ENCODE measurements at regions not wholly inside any gene's neighbourhood (a gene's known extent, or its start where the extent isn't known, plus 50 kb on each side); places are given as distances from the start of the nearest gene placed in this dataset.

DNA sequence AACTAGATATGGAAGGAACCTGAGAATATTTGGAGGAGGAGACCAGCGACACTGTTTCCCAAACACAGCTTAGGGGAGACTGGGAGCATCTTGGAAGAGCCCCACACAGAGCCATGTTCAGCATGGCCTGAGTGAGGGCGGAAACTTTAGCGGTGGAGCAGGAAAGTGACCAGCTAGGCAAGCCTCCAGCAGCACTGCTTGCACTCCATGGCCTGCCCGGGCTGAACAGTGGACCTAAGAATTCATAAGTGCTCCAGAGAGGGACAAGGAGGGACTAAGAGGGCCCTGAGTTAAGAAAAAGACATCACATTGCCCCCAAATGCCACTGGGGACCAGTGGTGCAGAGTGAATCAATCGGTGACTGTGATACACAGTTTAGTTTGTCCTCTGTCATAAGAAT, 566.4 kb downstream of the TNS1 start:
- H3K36me3 ChIP-seq (ENCODE audit: control insufficient read depth in 2 of 2, insufficient read depth in 2 of 2, low read length in 1 of 2): no peaks in the 10 kb centered on the region
- H4K20me1 ChIP-seq (ENCODE audit: control insufficient read depth, insufficient read depth): no peaks in the 10 kb centered on the region
- no peak for FAIRE-seq
- ChIA-PET CTCF (no interaction called here), RAD21 (ENCODE audit: unreplicated experiment) (no interaction called here), SMC1A (ENCODE audit: uncharacterized antibody, unreplicated experiment) (no interaction called here), POLR2A (no interaction called here)
- no TSS peak for BruUV-seq (replicated peaks)
- H3K4me1 ChIP-seq (ENCODE audit: control insufficient read depth, insufficient read depth, low read length): peaks cover 21% of the 10 kb centered on the region
- no peaks in the 10 kb centered on the region for H3K27me3 ChIP-seq (replicated peaks in 1 of 2; ENCODE audit: control insufficient read depth in 2 of 2, insufficient read depth in 2 of 2, low read length in 1 of 2)
- no peak overlapping the region for H3K27ac ChIP-seq (ENCODE audit: control insufficient read depth, insufficient read depth)
- intact Hi-C loops (cut with micrococcal nuclease; ENCODE audit: unreplicated experiment): no loop called here
- H3K9ac ChIP-seq (ENCODE audit: control insufficient read depth, insufficient read depth, low read length): no peak overlapping the region
- H3K4me3 ChIP-seq: no peak overlapping the region
- in situ Hi-C loops (cut with MboI): no loop called here
- H2AFZ ChIP-seq (ENCODE audit: control insufficient read depth, low read depth, low read length): no peak overlapping the region
- no peak for ATAC-seq
- TF ChIP-seq FOXK2 (IDR thresholded peaks at IDR 0.05) (no peak), JUND (IDR thresholded peaks at IDR 0.05; ENCODE audit: low read depth, low read length) (no peak), TBL1XR1 (IDR thresholded peaks at IDR 0.05; ENCODE audit: low read depth, low read length) (no peak), ZZZ3 (IDR thresholded peaks at IDR 0.05; ENCODE audit: control insufficient read depth, insufficient read length, low read depth) (no peak), NFYA (IDR thresholded peaks at IDR 0.05; ENCODE audit: borderline replicate concordance, low read depth, low read length) (no peak), CEBPB (IDR thresholded peaks at IDR 0.05; ENCODE audit: borderline replicate concordance in 1 of 2, low read depth in 2 of 2, low read length in 2 of 2) (no peak), KDM1A (IDR thresholded peaks at IDR 0.05; ENCODE audit: borderline replicate concordance) (no peak), NRF1 (conservative IDR thresholded peaks at IDR 0.05; ENCODE audit: low read depth, low read length) (no peak), MTA3 (IDR thresholded peaks at IDR 0.05; ENCODE audit: borderline replicate concordance, low read length) (no peak), CHD1 (IDR thresholded peaks at IDR 0.05; ENCODE audit: low read depth, low read length) (no peak), HDGF (IDR thresholded peaks at IDR 0.05) (no peak)
- TF ChIP-seq, protein P1, sequence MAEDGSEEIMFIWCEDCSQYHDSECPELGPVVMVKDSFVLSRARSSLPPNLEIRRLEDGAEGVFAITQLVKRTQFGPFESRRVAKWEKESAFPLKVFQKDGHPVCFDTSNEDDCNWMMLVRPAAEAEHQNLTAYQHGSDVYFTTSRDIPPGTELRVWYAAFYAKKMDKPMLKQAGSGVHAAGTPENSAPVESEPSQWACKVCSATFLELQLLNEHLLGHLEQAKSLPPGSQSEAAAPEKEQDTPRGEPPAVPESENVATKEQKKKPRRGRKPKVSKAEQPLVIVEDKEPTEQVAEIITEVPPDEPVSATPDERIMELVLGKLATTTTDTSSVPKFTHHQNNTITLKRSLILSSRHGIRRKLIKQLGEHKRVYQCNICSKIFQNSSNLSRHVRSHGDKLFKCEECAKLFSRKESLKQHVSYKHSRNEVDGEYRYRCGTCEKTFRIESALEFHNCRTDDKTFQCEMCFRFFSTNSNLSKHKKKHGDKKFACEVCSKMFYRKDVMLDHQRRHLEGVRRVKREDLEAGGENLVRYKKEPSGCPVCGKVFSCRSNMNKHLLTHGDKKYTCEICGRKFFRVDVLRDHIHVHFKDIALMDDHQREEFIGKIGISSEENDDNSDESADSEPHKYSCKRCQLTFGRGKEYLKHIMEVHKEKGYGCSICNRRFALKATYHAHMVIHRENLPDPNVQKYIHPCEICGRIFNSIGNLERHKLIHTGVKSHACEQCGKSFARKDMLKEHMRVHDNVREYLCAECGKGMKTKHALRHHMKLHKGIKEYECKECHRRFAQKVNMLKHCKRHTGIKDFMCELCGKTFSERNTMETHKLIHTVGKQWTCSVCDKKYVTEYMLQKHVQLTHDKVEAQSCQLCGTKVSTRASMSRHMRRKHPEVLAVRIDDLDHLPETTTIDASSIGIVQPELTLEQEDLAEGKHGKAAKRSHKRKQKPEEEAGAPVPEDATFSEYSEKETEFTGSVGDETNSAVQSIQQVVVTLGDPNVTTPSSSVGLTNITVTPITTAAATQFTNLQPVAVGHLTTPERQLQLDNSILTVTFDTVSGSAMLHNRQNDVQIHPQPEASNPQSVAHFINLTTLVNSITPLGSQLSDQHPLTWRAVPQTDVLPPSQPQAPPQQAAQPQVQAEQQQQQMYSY (CRISPR knock-in tag; IDR thresholded peaks at IDR 0.05): no peak
- TF ChIP-seq, protein P2, sequence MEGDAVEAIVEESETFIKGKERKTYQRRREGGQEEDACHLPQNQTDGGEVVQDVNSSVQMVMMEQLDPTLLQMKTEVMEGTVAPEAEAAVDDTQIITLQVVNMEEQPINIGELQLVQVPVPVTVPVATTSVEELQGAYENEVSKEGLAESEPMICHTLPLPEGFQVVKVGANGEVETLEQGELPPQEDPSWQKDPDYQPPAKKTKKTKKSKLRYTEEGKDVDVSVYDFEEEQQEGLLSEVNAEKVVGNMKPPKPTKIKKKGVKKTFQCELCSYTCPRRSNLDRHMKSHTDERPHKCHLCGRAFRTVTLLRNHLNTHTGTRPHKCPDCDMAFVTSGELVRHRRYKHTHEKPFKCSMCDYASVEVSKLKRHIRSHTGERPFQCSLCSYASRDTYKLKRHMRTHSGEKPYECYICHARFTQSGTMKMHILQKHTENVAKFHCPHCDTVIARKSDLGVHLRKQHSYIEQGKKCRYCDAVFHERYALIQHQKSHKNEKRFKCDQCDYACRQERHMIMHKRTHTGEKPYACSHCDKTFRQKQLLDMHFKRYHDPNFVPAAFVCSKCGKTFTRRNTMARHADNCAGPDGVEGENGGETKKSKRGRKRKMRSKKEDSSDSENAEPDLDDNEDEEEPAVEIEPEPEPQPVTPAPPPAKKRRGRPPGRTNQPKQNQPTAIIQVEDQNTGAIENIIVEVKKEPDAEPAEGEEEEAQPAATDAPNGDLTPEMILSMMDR (IDR thresholded peaks at IDR 0.05 in 2 of 3, conservative IDR thresholded peaks at IDR 0.05 in 1 of 3; ENCODE audit: control insufficient read depth in 2 of 3, extremely low read depth in 1 of 3, insufficient read depth in 1 of 3, low read depth in 3 of 3, low read length in 3 of 3): no peak
- no peaks in the 10 kb centered on the region for H3K9me3 ChIP-seq (replicated peaks; ENCODE audit: control insufficient read depth, insufficient read depth, low read length)
- no peak overlapping the region for H3K4me2 ChIP-seq (ENCODE audit: control insufficient read depth, insufficient read depth)
- WGBS (ENCODE audit: insufficient coverage, insufficient replicate concordance, low lambda C conversion rate, missing lambda C conversion rate): 61% methylated on average over 5 of the region's 5 CpGs
- no peak for DNase-seq (ENCODE audit: low read depth, low spot score)
- no peaks in the 10 kb centered on the region for H3K79me2 ChIP-seq (ENCODE audit: control insufficient read depth, insufficient read depth, low read length)

Data from GM12878 (cell line).